Activated B cell treated with CpG ODN at 0.5 μM for 24 hours (primary cell): ENCODE measurements at regions not wholly inside any gene's neighbourhood (a gene's known extent, or its start where the extent isn't known, plus 50 kb on each side); places are given as distances from the start of the nearest gene placed in this dataset.

Experiments
- ATAC-seq: fragments of 200-7000 bp; cut with Tn5 transposase; one replicate; pipeline ENCODE4 v1.10.0; 2021; ENCODE audit warnings: low read depth, mild to moderate bottlenecking, moderate library complexity
- CTCF ChIA-PET: fragments of 350-600 bp; sonication (Branson Sonifier 250); formaldehyde crosslinking; loops from one replicate; lab custom pipeline; 2021; ENCODE audit warnings: antibody characterized with exemption; lab: Charles Lee
- POLR2A ChIA-PET: fragments of 350-600 bp; sonication (Branson Sonifier 250); formaldehyde crosslinking; loops from one replicate; lab custom pipeline; 2021; ENCODE audit warnings: antibody characterized with exemption; lab: Charles Lee
- DNase-seq: peaks from one replicate; pipeline ENCODE4 v3.0.0; 2022
- H3K27ac Mint-ChIP-seq: one replicate; pipeline ENCODE4 v1.8.0; 2020; ENCODE audit warnings: mixed read lengths
- H3K27me3 Mint-ChIP-seq: one replicate; pipeline ENCODE4 v1.8.0; 2021; ENCODE audit warnings: mixed read lengths
- H3K36me3 Mint-ChIP-seq: one replicate; pipeline ENCODE4 v1.8.0; 2021; ENCODE audit warnings: low read depth, mixed read lengths
- H3K4me1 Mint-ChIP-seq: one replicate; pipeline ENCODE4 v1.8.0; 2021; ENCODE audit warnings: mixed read lengths
- H3K4me3 Mint-ChIP-seq: one replicate; pipeline ENCODE4 v1.8.0; 2020; ENCODE audit warnings: mild to moderate bottlenecking, mixed read lengths
- H3K9me3 Mint-ChIP-seq: one replicate; pipeline ENCODE4 v1.8.0; 2020; ENCODE audit warnings: mixed read lengths
- intact Hi-C: fragments of 100-400 bp; cut with micrococcal nuclease; formaldehyde crosslinking; loops from one replicate; pipeline ENCODE4 v1.15.1; 2024
- TF ChIP-seq, protein P1 (sequence below): fragments of 200-600 bp; IDR thresholded peaks from one replicate; pipeline ENCODE4 v1.8.0; 2022; ENCODE audit warnings: antibody characterized with exemption, mild to moderate bottlenecking

- H3K9me3 Mint-ChIP-seq = no peaks in the 10 kb centered on the region
- no peaks in the 10 kb centered on the region for H3K36me3 Mint-ChIP-seq
- peaks cover 5% of the 10 kb centered on the region for H3K27me3 Mint-ChIP-seq
- intact Hi-C loops = no loop called here
- CTCF ChIA-PET = no interaction called here
- no peaks in the 10 kb centered on the region for H3K4me1 Mint-ChIP-seq
- POLR2A ChIA-PET = no interaction called here
- no peak overlapping the region for H3K27ac Mint-ChIP-seq
- TF ChIP-seq, protein P1, sequence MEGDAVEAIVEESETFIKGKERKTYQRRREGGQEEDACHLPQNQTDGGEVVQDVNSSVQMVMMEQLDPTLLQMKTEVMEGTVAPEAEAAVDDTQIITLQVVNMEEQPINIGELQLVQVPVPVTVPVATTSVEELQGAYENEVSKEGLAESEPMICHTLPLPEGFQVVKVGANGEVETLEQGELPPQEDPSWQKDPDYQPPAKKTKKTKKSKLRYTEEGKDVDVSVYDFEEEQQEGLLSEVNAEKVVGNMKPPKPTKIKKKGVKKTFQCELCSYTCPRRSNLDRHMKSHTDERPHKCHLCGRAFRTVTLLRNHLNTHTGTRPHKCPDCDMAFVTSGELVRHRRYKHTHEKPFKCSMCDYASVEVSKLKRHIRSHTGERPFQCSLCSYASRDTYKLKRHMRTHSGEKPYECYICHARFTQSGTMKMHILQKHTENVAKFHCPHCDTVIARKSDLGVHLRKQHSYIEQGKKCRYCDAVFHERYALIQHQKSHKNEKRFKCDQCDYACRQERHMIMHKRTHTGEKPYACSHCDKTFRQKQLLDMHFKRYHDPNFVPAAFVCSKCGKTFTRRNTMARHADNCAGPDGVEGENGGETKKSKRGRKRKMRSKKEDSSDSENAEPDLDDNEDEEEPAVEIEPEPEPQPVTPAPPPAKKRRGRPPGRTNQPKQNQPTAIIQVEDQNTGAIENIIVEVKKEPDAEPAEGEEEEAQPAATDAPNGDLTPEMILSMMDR = no peak
- H3K4me3 Mint-ChIP-seq = no peak overlapping the region
- no peak for DNase-seq
- ATAC-seq = no peak
Measured at GRCh38 chr12:69026336-69026735, 93.4 kb upstream of the CPM start.

- TF ChIP-seq, protein P1 = no peak
- CTCF ChIA-PET = no interaction called here
- POLR2A ChIA-PET = no interaction called here
- no peak for DNase-seq
- Mint-ChIP-seq H3K4me1 (no peaks in the 10 kb centered on the region), H3K27me3 (peaks cover 5% of the 10 kb centered on the region), H3K9me3 (no peaks in the 10 kb centered on the region), H3K4me3 (no peak overlapping the region), H3K27ac (no peak overlapping the region), H3K36me3 (no peaks in the 10 kb centered on the region)
- ATAC-seq = no peak
- intact Hi-C loops = no loop called here
Measured at GRCh38 chr12:69027411-69027881, 94.5 kb upstream of the CPM start.

DNA sequence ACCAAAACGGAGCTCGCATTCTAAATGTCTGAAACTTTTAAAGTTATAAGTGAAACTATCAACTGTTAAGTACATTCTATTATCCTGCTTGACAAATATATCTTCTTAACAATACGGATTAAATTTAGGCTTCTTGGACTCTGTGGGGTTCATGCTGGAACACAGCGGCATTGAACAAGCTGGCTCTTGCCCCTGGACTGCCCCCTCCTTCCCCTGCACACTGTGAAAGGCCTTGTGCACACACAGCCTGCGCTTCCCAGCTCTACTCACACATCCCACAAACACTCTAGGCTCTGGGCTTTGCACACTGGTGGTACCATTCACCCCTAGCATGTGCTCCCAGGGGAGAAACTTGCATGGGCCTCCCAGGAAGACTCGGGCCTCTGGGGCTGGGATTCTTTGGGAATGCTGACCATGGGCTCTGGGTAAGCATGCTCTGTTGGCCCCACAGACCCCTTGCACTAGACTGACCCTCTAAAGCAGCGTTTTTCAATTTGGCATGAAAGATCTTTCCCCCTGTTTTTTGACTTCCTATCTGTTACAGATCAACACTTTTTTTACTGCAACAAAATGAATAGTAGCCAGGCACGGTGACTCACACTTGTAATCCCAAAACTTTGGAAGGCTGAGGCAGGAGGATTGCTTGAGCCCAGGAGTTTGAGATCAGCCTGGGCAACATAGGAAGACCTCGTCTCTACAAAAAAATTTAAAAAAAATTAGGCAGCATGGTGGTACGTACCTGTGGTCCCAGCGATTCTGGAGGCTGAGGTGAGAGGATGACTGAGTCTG, 96.2 kb upstream of the CPM start:
- H3K4me1 Mint-ChIP-seq = no peaks in the 10 kb centered on the region
- ATAC-seq = no peak
- no peaks in the 10 kb centered on the region for H3K9me3 Mint-ChIP-seq
- DNase-seq = no peak
- no peaks in the 10 kb centered on the region for H3K36me3 Mint-ChIP-seq
- no peak overlapping the region for H3K27ac Mint-ChIP-seq
- ChIA-PET CTCF (no interaction called here), POLR2A (no interaction called here)
- TF ChIP-seq, protein P1 = no peak
- H3K4me3 Mint-ChIP-seq = no peak overlapping the region
- intact Hi-C loops = no loop called here
- peaks cover 4% of the 10 kb centered on the region for H3K27me3 Mint-ChIP-seq

- CTCF ChIA-PET = no interaction called here
- POLR2A ChIA-PET = no interaction called here
- TF ChIP-seq, protein P1 = no peak
Measured at GRCh38 chr12:69030321-69030720, 97.3 kb upstream of the CPM start.

GRCh38 chr12:69036533-69036932, 103.6 kb upstream of the CPM start:
- DNase-seq (no peak), ATAC-seq (no peak)
- CTCF ChIA-PET = no interaction called here
- Mint-ChIP-seq H3K36me3 (no peaks in the 10 kb centered on the region), H3K9me3 (no peaks in the 10 kb centered on the region), H3K27me3 (peaks cover 10% of the 10 kb centered on the region), H3K27ac (no peak overlapping the region), H3K4me1 (no peaks in the 10 kb centered on the region), H3K4me3 (no peak overlapping the region)
- POLR2A ChIA-PET = no interaction called here
- intact Hi-C loops = no loop called here
- TF ChIP-seq, protein P1 = no peak

More at GRCh38 chr12:69030321-69030720, 97.3 kb upstream of the CPM start:
- no peak overlapping the region for H3K4me3 Mint-ChIP-seq
- no peaks in the 10 kb centered on the region for H3K9me3 Mint-ChIP-seq
- ATAC-seq = no peak
- no peaks in the 10 kb centered on the region for H3K4me1 Mint-ChIP-seq
- no peak for DNase-seq
- no peak overlapping the region for H3K27ac Mint-ChIP-seq
- intact Hi-C loops = no loop called here
- no peaks in the 10 kb centered on the region for H3K36me3 Mint-ChIP-seq
- peaks cover 8% of the 10 kb centered on the region for H3K27me3 Mint-ChIP-seq
